OCI-LY7 (cell line): ENCODE measurements at regions not wholly inside any gene's neighbourhood (a gene's known extent, or its start where the extent isn't known, plus 50 kb on each side); places are given as distances from the start of the nearest gene placed in this dataset.
A peak's percentile ranks its signal among the peaks of the same experiment; 100 is the strongest.

Experiments used
- BruUV-seq: library from RNA; stranded (reverse); fragments of 400-500 nt; replicated peaks from 2 replicates; lab custom pipeline; 2021; lab: Mats Ljungman, UMichigan
- CTCF ChIA-PET: fragments of 300-600 bp; sonication (Branson Sonifier 250); formaldehyde crosslinking; loops from one replicate; lab custom pipeline; 2022; ENCODE audit warnings: antibody characterized with exemption; ENCODE audit not compliant: unreplicated experiment; lab: Charles Lee
- POLR2A ChIA-PET: fragments of 300-600 bp; sonication (Branson Sonifier 250); formaldehyde crosslinking; loops from one replicate; lab custom pipeline; 2022; ENCODE audit warnings: antibody characterized with exemption; lab: Charles Lee
- DNase-seq: peaks from one replicate; pipeline ENCODE4 v3.0.0-alpha.2; 2015; ENCODE audit warnings: low spot score
- H2AFZ ChIP-seq: fragments of 200-600 bp; sonication (generic), shearing (Covaris generic); 2 replicates; pipeline ENCODE4 v1.6.1; 2014; ENCODE audit warnings: mild to moderate bottlenecking, antibody characterized with exemption, low read length, moderate library complexity
- H3K27ac ChIP-seq: fragments of 200-600 bp; sonication (generic); 2 replicates; pipeline ENCODE4 v1.5.1; 2014; ENCODE audit warnings: mixed run types, low read depth, mild to moderate bottlenecking, moderate library complexity, low read length, inconsistent platforms; ENCODE audit not compliant: poor library complexity, severe bottlenecking
- H3K36me3 ChIP-seq: fragments of 200-600 bp; sonication (generic); 2 replicates; pipeline ENCODE4 v1.6.1; 2014; ENCODE audit warnings: mild to moderate bottlenecking, antibody characterized with exemption, low read length, moderate library complexity, mixed read lengths; ENCODE audit not compliant: insufficient read depth
- H3K4me1 ChIP-seq: fragments of 200-600 bp; sonication (generic); 2 replicates; pipeline ENCODE4 v1.5.1; 2014; ENCODE audit warnings: mild to moderate bottlenecking, low read length; ENCODE audit not compliant: insufficient read depth, poor library complexity, severe bottlenecking
- H3K4me2 ChIP-seq: fragments of 200-600 bp; sonication (generic); 2 replicates; pipeline ENCODE4 v1.6.1; 2014; ENCODE audit warnings: mild to moderate bottlenecking, low read length
- H3K4me3 ChIP-seq: fragments of 200-600 bp; sonication (generic); 2 replicates; pipeline ENCODE4 v1.5.1; 2014; ENCODE audit warnings: mild to moderate bottlenecking, low read depth, low read length; ENCODE audit not compliant: poor library complexity, severe bottlenecking
- H3K79me2 ChIP-seq: fragments of 200-600 bp; sonication (generic); 2 replicates; pipeline ENCODE4 v1.6.1; 2016; ENCODE audit warnings: low read depth, mild to moderate bottlenecking, low read length, moderate library complexity, mixed read lengths; ENCODE audit not compliant: insufficient read depth
- H3K9me2 ChIP-seq: fragments of 200-600 bp; sonication (generic); 2 replicates; pipeline ENCODE4 v1.6.1; 2016; ENCODE audit warnings: mild to moderate bottlenecking, low read length, mixed read lengths; ENCODE audit not compliant: insufficient read depth
- H3K9me3 ChIP-seq: fragments of 200-600 bp; sonication (generic); 2 replicates; pipeline ENCODE4 v1.6.1; 2014; ENCODE audit warnings: mild to moderate bottlenecking, mixed run types, low read length, mixed read lengths
- H4K20me1 ChIP-seq: fragments of 200-600 bp; sonication (generic); 2 replicates; pipeline ENCODE4 v1.6.1; 2014; ENCODE audit warnings: mild to moderate bottlenecking, antibody characterized with exemption, low read length, moderate library complexity, mixed read lengths; ENCODE audit not compliant: insufficient read depth
- CTCF ChIP-seq: fragments of 200-600 bp; sonication (generic); conservative IDR thresholded peaks from 2 replicates; pipeline ENCODE4 v1.5.1; 2014; ENCODE audit warnings: mild to moderate bottlenecking, antibody characterized with exemption, low read length, moderate library complexity, mixed read lengths
- EZH2phosphoT487 ChIP-seq: fragments of 200-600 bp; sonication (generic); IDR thresholded peaks from 2 replicates; pipeline ENCODE4 v1.6.1; 2018; ENCODE audit warnings: low read depth, borderline replicate concordance, mild to moderate bottlenecking, mixed run types, antibody characterized with exemption, low read length, moderate library complexity, mixed read lengths
- intact Hi-C: fragments of 100-400 bp; cut with micrococcal nuclease; formaldehyde crosslinking; loops from one replicate; pipeline ENCODE4 v1.10.0; 2022; ENCODE audit not compliant: unreplicated experiment

DNA sequence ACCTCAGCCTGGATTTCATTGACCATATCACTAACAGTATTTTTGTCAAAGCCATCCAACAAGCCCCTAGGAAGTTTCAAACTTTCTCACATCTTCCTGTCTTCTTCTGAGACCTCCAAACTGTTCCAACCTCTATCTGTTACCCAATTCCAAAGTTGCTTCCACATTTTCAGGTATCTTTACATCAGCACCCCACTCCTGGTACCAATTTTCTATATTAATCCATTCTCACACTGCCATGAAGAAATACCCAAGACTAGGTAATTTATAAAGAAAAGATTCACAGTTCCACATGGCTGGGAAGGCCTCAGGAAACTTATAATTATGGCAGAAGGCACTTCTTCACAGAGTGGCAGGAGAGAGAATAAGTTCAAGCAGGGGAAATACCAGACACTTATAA lies 571.9 kb upstream of the PHF14 start:
- intact Hi-C loops, result no loop called here
- no peaks in the 10 kb centered on the region for H3K4me1 ChIP-seq
- H3K9me3 ChIP-seq, result no peaks in the 10 kb centered on the region
- H3K4me2 ChIP-seq, result no peak overlapping the region
- no peaks in the 10 kb centered on the region for H3K9me2 ChIP-seq
- no peak for DNase-seq
- H3K27ac ChIP-seq, result no peak overlapping the region
- no peaks in the 10 kb centered on the region for H4K20me1 ChIP-seq
- H3K4me3 ChIP-seq, result no peak overlapping the region
- ChIA-PET POLR2A (no interaction called here), CTCF (no interaction called here)
- TF ChIP-seq CTCF (no peak), EZH2phosphoT487 (no peak)
- no peak overlapping the region for H2AFZ ChIP-seq
- no peaks in the 10 kb centered on the region for H3K36me3 ChIP-seq
- no TSS peak for BruUV-seq
- no peaks in the 10 kb centered on the region for H3K79me2 ChIP-seq

DNA sequence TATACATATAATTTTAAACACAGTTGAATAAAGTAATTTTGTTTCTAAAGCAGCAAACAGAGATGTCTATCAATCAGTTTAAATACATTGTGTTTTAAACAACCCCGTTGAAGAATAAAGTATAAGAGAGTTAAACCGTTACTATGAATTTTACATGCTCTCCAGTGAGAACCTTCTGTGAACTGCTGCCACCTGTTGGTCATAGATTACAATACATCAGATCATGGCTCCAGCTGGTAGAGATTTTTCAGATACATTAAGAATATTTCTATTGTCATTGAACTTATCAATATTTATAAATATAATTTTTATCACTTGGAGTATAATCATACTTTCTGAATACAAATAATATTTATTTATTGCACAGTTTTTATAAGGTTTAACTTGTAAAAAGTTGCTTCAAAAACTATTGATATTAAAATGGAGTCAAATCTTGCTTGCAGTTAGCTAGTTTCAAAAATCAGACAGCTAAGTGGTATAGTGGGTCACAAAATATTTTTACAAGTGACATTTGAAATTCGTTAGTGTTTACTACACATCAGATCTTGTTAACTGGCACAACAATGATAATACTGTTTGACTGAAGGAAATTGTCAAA lies 561.2 kb upstream of the PHF14 start:
- Histone ChIP-seq H3K9me2 (no peaks in the 10 kb centered on the region), H4K20me1 (no peaks in the 10 kb centered on the region), H3K79me2 (no peaks in the 10 kb centered on the region), H3K4me2 (no peak overlapping the region), H3K27ac (no peak overlapping the region), H3K4me1 (no peaks in the 10 kb centered on the region), H3K4me3 (no peak overlapping the region), H3K36me3 (no peaks in the 10 kb centered on the region), H2AFZ (no peak overlapping the region), H3K9me3 (no peaks in the 10 kb centered on the region)
- peak; percentile 84 for TF ChIP-seq CTCF
- TF ChIP-seq EZH2phosphoT487, result no peak
- no TSS peak for BruUV-seq
- peak; percentile 47 for DNase-seq
- POLR2A ChIA-PET, result interaction anchor here (0.7 kb wide), 1 partner anchor 1200 kb away, joined by 4 read pairs; no protein-coding TSS in a partner anchor
- CTCF ChIA-PET, result no interaction called here
- intact Hi-C loops, result loop anchor here (10.0 kb wide), 1 partner anchor 1988 kb away; no protein-coding TSS in a partner anchor

- Histone ChIP-seq H3K4me3 (no peak overlapping the region), H3K9me2 (no peaks in the 10 kb centered on the region), H3K4me2 (no peak overlapping the region), H2AFZ (no peak overlapping the region), H3K4me1 (no peaks in the 10 kb centered on the region), H3K36me3 (no peaks in the 10 kb centered on the region), H4K20me1 (no peaks in the 10 kb centered on the region), H3K27ac (no peak overlapping the region), H3K79me2 (no peaks in the 10 kb centered on the region), H3K9me3 (no peaks in the 10 kb centered on the region)
- CTCF ChIA-PET, result no interaction called here
- no TSS peak for BruUV-seq
- no peak for TF ChIP-seq EZH2phosphoT487
- TF ChIP-seq CTCF, result no peak
- DNase-seq, result no peak
- POLR2A ChIA-PET, result interaction anchor here (0.6 kb wide), 1 partner anchor 720 kb away, joined by 4 read pairs; no protein-coding TSS in a partner anchor
- intact Hi-C loops, result loop anchor here (10.0 kb wide), 1 partner anchor 1994 kb away; no protein-coding TSS in a partner anchor
Observed at GRCh38 chr7:10418985-10419384, 554.7 kb upstream of the PHF14 start.
